Vagina (tissue), 2 donors: ENCODE measurements at regions not wholly inside any gene's neighbourhood (a gene's known extent, or its start where the extent isn't known, plus 50 kb on each side); places are given as distances from the start of the nearest gene placed in this dataset.

Source experiments
- CTCF ChIP-seq, 3 experiments: fragments of 450-650 bp in 2 of 3; fragments of 200-600 bp in 1 of 3; sonication (generic) in 1 of 3; IDR thresholded peaks; one replicate each; pipeline ENCODE4 v1.5.1; 2017 to 2019; ENCODE audit warnings: antibody characterized with exemption in 3 of 3, mild to moderate bottlenecking in 2 of 3, moderate library complexity in 2 of 3
- POLR2A ChIP-seq, 2 donors: fragments of 450-650 bp; IDR thresholded peaks; one replicate each; pipeline ENCODE4 v1.6.1; 2017; ENCODE audit warnings: antibody characterized with exemption in 2 of 2, mild to moderate bottlenecking in 2 of 2, moderate library complexity in 2 of 2

- TF ChIP-seq POLR2A (IDR thresholded peaks at IDR 0.05) (no peak), CTCF (IDR thresholded peaks at IDR 0.05) (no peak)
Measured at GRCh38 chr3:124617177-124617576, 113.1 kb upstream of the UMPS start.
